ENCODE measurements at regions not wholly inside any gene's neighbourhood (a gene's known extent, or its start where the extent isn't known, plus 50 kb on each side); places are given as distances from the start of the nearest gene placed in this dataset.

DNA sequence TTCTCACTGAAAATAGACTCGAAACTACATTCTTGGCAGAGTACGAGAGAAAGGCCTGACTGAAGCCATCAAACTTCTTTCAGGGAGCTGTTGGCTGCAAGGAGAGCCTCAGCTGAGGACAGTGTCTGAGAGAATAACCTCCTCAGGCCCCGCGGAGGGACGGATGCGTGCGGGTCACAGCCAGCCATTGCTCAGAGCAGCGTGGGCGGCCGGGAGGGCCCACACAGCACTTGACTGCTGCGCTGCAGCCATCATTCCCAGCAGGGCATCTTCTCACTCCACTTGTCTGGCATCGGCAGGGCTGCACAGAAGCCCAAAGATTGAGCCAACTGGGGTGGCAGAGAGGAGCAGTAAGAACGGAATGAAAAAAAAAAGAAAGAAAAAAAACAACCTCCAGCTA lies 113.5 kb downstream of the XCL2 start:
- ATAC-seq (no peak), DNase-seq (ENCODE audit: low spot score) (no peak), FAIRE-seq (no peak)
- TF ChIP-seq, protein P1, sequence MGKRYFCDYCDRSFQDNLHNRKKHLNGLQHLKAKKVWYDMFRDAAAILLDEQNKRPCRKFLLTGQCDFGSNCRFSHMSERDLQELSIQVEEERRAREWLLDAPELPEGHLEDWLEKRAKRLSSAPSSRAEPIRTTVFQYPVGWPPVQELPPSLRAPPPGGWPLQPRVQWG (CRISPR knock-in tag; IDR thresholded peaks at IDR 0.05; ENCODE audit: borderline replicate concordance, low read depth) = no peak
- TF ChIP-seq SMARCE1 (IDR thresholded peaks at IDR 0.05; ENCODE audit: borderline replicate concordance) = no peak
- H3K27ac ChIP-seq (ENCODE audit: extremely low read length, insufficient read depth, low read length) = no peak overlapping the region
- no peaks in the 10 kb centered on the region for H3K4me1 ChIP-seq (ENCODE audit: insufficient read depth, low read length)
- H3K36me3 ChIP-seq (replicated peaks in 1 of 2; ENCODE audit: control insufficient read depth in 1 of 2, insufficient read depth in 2 of 2, low read length in 2 of 2) = no peaks in the 10 kb centered on the region; a peak in 1 of 5 replicates
- WGBS (ENCODE audit: low lambda C conversion rate) = 97% methylated on average over 13 of the region's 13 CpGs
- no TSS peak for BruUV-seq (replicated peaks)
- ChIA-PET CTCF (ENCODE audit: low intra/inter-chr PET ratio, low total read pairs) (no interaction called here), POLR2A (no interaction called here)
- no peaks in the 10 kb centered on the region for H3K79me2 ChIP-seq (ENCODE audit: insufficient read depth, low read length)
- H3K9ac ChIP-seq (ENCODE audit: insufficient read depth, low read depth, low read length) = no peak overlapping the region
- H3K4me2 ChIP-seq (ENCODE audit: low read depth, low read length) = no peak overlapping the region
- in situ Hi-C loops (cut with HindIII; ENCODE audit: extremely low pct_ligation_motif_present, low pct_unique_long_range_greater_than_20kb) = no loop called here
- intact Hi-C loops (cut with micrococcal nuclease; ENCODE audit: unreplicated experiment) = no loop called here
- no peak overlapping the region for H3K4me3 ChIP-seq (replicated peaks in 1 of 3; ENCODE audit: insufficient read depth in 1 of 3, low read depth in 2 of 3, low read length in 3 of 3)
- no peaks in the 10 kb centered on the region for H3K9me3 ChIP-seq (ENCODE audit: low read length)
- no peak overlapping the region for H2AFZ ChIP-seq (ENCODE audit: low read length)
- no peaks in the 10 kb centered on the region for H3K27me3 ChIP-seq (ENCODE audit: control insufficient read depth in 1 of 2, insufficient read depth in 2 of 2, low read length in 2 of 2)
- H4K20me1 ChIP-seq (ENCODE audit: insufficient read depth, low read length) = 0 out of 2 replicates have a peak, but pooled peaks cover 3% of the 10 kb centered on the region

DNA sequence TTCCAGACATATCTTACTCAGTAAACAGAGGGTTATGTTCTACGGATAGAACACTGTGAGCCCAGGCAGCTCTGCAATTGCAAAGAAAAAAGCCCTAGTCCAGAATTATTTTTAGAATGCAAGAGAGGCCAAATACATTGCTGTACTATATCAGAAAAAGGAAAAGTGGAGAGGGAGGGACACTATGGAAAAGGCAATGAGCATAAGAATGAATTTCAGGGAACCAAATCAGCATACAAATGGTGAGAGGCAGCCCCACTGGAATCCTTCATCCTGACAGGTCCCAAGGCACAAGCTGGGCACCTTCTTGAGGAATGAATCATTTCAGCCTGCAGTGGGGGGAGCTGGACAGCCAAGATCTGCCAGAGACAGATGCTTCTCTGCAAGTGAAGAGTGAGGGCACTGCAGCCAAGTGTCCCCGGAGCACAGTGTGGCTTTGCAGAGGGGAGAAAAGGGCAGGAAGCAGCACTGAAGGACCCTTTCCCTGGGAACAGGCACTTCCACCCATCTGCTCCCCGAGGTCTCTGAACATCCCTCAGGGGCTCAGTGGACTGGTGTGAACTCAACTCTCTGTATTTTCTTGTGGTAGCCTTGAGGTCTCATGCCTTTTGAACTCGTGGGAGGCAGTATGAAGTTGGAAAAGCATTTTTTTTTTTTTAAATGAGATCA lies 115.6 kb downstream of the XCL2 start:
- 85% methylated on average over 3 of the region's 4 CpGs for WGBS (ENCODE audit: low lambda C conversion rate)
- CTCF ChIA-PET (ENCODE audit: low intra/inter-chr PET ratio, low total read pairs) = no interaction called here
- H3K27me3 ChIP-seq (ENCODE audit: control insufficient read depth in 1 of 2, insufficient read depth in 2 of 2, low read length in 2 of 2) = no peaks in the 10 kb centered on the region
- no TSS peak for BruUV-seq (replicated peaks)
- 0 out of 2 replicates have a peak, but pooled peaks cover 3% of the 10 kb centered on the region for H4K20me1 ChIP-seq (ENCODE audit: insufficient read depth, low read length)
- H3K4me3 ChIP-seq (replicated peaks in 1 of 3; ENCODE audit: insufficient read depth in 1 of 3, low read depth in 2 of 3, low read length in 3 of 3) = no peak overlapping the region
- DNase-seq (ENCODE audit: low spot score) (no peak), ATAC-seq (no peak), FAIRE-seq (no peak)
- H3K9me3 ChIP-seq (ENCODE audit: low read length) = no peaks in the 10 kb centered on the region
- TF ChIP-seq ZNF121 (CRISPR knock-in tag; IDR thresholded peaks at IDR 0.05) = no peak
- TF ChIP-seq ZNF670 (CRISPR knock-in tag; IDR thresholded peaks at IDR 0.05; ENCODE audit: borderline replicate concordance) = no peak
- TF ChIP-seq NBN (conservative IDR thresholded peaks at IDR 0.05) = no peak
- TF ChIP-seq NR1H2 (CRISPR knock-in tag; IDR thresholded peaks at IDR 0.05; ENCODE audit: borderline replicate concordance, low read depth) = no peak
- TF ChIP-seq ADNP (CRISPR knock-in tag; IDR thresholded peaks at IDR 0.05) = no peak
- TF ChIP-seq ZNF484 (CRISPR knock-in tag; IDR thresholded peaks at IDR 0.05; ENCODE audit: borderline replicate concordance, low read depth) = no peak
- TF ChIP-seq ZNF619 (CRISPR knock-in tag; IDR thresholded peaks at IDR 0.05) = no peak
- TF ChIP-seq PLRG1 (conservative IDR thresholded peaks at IDR 0.05) = no peak
- TF ChIP-seq, protein P2, sequence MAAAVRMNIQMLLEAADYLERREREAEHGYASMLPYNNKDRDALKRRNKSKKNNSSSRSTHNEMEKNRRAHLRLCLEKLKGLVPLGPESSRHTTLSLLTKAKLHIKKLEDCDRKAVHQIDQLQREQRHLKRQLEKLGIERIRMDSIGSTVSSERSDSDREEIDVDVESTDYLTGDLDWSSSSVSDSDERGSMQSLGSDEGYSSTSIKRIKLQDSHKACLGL (CRISPR knock-in tag; IDR thresholded peaks at IDR 0.05) = no peak
- TF ChIP-seq, protein P3, sequence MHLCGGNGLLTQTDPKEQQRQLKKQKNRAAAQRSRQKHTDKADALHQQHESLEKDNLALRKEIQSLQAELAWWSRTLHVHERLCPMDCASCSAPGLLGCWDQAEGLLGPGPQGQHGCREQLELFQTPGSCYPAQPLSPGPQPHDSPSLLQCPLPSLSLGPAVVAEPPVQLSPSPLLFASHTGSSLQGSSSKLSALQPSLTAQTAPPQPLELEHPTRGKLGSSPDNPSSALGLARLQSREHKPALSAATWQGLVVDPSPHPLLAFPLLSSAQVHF (CRISPR knock-in tag; IDR thresholded peaks at IDR 0.05) = no peak
- TF ChIP-seq ZNF235 (CRISPR knock-in tag; IDR thresholded peaks at IDR 0.05; ENCODE audit: borderline replicate concordance) = no peak
- TF ChIP-seq SIX4 (CRISPR knock-in tag; IDR thresholded peaks at IDR 0.05) = no peak
- TF ChIP-seq KLF13 (CRISPR knock-in tag; IDR thresholded peaks at IDR 0.05) = no peak
- no peak overlapping the region for H3K4me2 ChIP-seq (ENCODE audit: low read depth, low read length)
- H3K9ac ChIP-seq (ENCODE audit: insufficient read depth, low read depth, low read length) = no peak overlapping the region
- H3K4me1 ChIP-seq (ENCODE audit: insufficient read depth, low read length) = no peaks in the 10 kb centered on the region
- no peak overlapping the region for H2AFZ ChIP-seq (ENCODE audit: low read length)
- intact Hi-C loops (cut with micrococcal nuclease; ENCODE audit: unreplicated experiment) = no loop called here
- in situ Hi-C loops (cut with HindIII; ENCODE audit: extremely low pct_ligation_motif_present, low pct_unique_long_range_greater_than_20kb) = no loop called here
- POLR2A ChIA-PET = no interaction called here
- no peaks in the 10 kb centered on the region for H3K79me2 ChIP-seq (ENCODE audit: insufficient read depth, low read length)
- no peak overlapping the region for H3K27ac ChIP-seq (ENCODE audit: extremely low read length, insufficient read depth, low read length)
- no peaks in the 10 kb centered on the region for H3K36me3 ChIP-seq (replicated peaks in 1 of 2; ENCODE audit: control insufficient read depth in 1 of 2, insufficient read depth in 2 of 2, low read length in 2 of 2)
